ENCODE measurements at regions not wholly inside any gene's neighbourhood (a gene's known extent, or its start where the extent isn't known, plus 50 kb on each side); places are given as distances from the start of the nearest gene placed in this dataset.

GRCh38 chr4:134045411-134045810 lies 156.2 kb downstream of the PABPC4L start:
- no peak for TF ChIP-seq CTCF (IDR thresholded peaks at IDR 0.05)
- no peak for TF ChIP-seq POLR2AphosphoS5 (IDR thresholded peaks at IDR 0.05)

All from breast epithelium (tissue), 3 donors.